Right atrium auricular region (tissue), 2 donors: ENCODE measurements at regions not wholly inside any gene's neighbourhood (a gene's known extent, or its start where the extent isn't known, plus 50 kb on each side); places are given as distances from the start of the nearest gene placed in this dataset.

ENCODE experiments used
- DNase-seq: peaks from one replicate; pipeline ENCODE4 v3.0.0-alpha.2; 2019; ENCODE audit warnings: low spot score
- H3K27ac ChIP-seq, 2 donors: fragments of 200-600 bp; sonication (generic); 1 replicate in 1 of 2; 2 replicates in 1 of 2; pipeline ENCODE4 v1.5.1; 2016 to 2019
- H3K27me3 ChIP-seq, 2 donors: fragments of 200-600 bp; sonication (generic); one replicate each; pipeline versions ENCODE4 v1.5.1 to v1.6.0; 2017 to 2019
- H3K36me3 ChIP-seq: fragments of 200-600 bp; sonication (generic); one replicate; pipeline ENCODE4 v1.5.1; 2016
- H3K4me1 ChIP-seq, 2 donors: fragments of 200-600 bp; sonication (generic); one replicate each; pipeline versions ENCODE4 v1.5.1 to v1.6.0; 2017 to 2019
- H3K4me3 ChIP-seq, 2 donors: fragments of 200-600 bp; sonication (generic); 1 replicate in 1 of 2; 2 replicates in 1 of 2; pipeline ENCODE4 v1.5.1; 2017 to 2019; ENCODE audit warnings: mild to moderate bottlenecking in 1 of 2, moderate library complexity in 1 of 2
- H3K9me3 ChIP-seq, 2 donors: fragments of 200-600 bp; sonication (generic); one replicate each; pipeline ENCODE4 v1.5.1; 2019
- TF ChIP-seq, protein P1 (sequence below), 2 donors: fragments of 200-600 bp; sonication (generic); IDR thresholded peaks; one replicate each; pipeline ENCODE4 v1.5.1; 2019; ENCODE audit warnings: antibody characterized with exemption in 2 of 2

DNA sequence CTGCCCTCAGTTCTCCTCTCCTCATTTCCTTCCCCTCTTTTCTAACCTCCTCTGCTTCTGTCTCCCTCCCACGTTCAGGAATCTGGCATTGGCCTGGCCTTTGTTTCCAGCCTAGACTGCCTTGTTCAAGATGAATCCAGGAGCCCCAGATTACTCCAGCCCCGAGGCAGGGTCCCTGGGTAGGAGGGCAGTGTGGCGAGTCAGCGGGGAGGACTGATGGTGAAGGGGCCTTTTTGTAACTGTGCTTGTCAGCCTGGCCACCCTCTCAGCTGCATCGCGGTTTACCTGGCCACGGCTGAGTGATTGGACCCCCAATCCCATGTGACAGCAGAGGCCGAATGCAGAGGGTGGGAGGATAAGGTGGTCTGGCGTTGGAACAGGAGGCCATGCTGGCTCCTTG, 96.1 kb upstream of the SHH start:
- no peaks in the 10 kb centered on the region for H3K27me3 ChIP-seq
- H3K36me3 ChIP-seq = no peaks in the 10 kb centered on the region
- TF ChIP-seq, protein P1, sequence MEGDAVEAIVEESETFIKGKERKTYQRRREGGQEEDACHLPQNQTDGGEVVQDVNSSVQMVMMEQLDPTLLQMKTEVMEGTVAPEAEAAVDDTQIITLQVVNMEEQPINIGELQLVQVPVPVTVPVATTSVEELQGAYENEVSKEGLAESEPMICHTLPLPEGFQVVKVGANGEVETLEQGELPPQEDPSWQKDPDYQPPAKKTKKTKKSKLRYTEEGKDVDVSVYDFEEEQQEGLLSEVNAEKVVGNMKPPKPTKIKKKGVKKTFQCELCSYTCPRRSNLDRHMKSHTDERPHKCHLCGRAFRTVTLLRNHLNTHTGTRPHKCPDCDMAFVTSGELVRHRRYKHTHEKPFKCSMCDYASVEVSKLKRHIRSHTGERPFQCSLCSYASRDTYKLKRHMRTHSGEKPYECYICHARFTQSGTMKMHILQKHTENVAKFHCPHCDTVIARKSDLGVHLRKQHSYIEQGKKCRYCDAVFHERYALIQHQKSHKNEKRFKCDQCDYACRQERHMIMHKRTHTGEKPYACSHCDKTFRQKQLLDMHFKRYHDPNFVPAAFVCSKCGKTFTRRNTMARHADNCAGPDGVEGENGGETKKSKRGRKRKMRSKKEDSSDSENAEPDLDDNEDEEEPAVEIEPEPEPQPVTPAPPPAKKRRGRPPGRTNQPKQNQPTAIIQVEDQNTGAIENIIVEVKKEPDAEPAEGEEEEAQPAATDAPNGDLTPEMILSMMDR (IDR thresholded peaks at IDR 0.05) = no peak
- no peak overlapping the region for H3K27ac ChIP-seq
- no peaks in the 10 kb centered on the region for H3K4me1 ChIP-seq
- DNase-seq = no peak
- H3K9me3 ChIP-seq = peaks cover 0 to 16% of the 10 kb centered on the region in 2 donors
- no peak overlapping the region for H3K4me3 ChIP-seq

DNA sequence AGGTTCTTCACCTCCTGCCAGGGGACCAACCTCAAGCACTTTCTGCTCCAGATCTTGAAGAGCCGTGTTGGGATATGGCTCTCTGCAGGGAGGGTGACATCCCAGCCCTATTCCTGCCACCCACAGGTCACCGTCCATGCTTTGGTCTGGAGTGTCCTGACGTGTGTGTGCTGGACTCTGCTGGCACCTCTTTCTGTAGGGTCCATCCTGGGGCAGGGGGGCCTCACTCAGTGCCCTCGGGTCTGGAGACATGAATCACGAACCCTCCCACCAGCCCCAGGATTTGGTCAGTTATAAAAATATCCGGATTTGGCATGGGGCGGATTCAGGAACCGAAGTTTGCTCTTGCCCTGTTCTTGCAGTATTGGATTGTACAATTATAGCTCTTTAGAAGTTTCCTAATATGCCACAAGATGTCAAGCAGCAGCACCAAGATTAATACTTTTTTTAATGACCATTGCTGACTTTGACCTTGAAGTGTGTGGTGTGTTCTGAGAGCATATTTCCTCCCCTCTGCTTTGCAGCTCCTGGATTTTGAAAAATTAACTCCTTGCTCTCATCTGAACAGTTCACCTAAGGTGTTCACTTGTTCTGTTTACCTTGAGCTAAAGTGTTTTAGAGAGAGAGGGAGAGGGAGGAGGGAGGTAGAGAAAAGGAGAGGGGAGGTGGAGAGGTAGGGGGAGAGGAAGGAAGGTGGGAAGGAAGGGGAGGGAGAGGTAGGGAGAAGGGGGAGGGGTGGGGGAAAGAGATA, 95.4 kb upstream of the SHH start:
- no peak for DNase-seq
- no peak overlapping the region for H3K4me3 ChIP-seq
- TF ChIP-seq, protein P1 (IDR thresholded peaks at IDR 0.05) = no peak
- no peaks in the 10 kb centered on the region for H3K4me1 ChIP-seq
- H3K27ac ChIP-seq = no peak overlapping the region
- H3K27me3 ChIP-seq = no peaks in the 10 kb centered on the region
- H3K36me3 ChIP-seq = no peaks in the 10 kb centered on the region
- H3K9me3 ChIP-seq = peaks cover 0 to 12% of the 10 kb centered on the region in 2 donors

DNA sequence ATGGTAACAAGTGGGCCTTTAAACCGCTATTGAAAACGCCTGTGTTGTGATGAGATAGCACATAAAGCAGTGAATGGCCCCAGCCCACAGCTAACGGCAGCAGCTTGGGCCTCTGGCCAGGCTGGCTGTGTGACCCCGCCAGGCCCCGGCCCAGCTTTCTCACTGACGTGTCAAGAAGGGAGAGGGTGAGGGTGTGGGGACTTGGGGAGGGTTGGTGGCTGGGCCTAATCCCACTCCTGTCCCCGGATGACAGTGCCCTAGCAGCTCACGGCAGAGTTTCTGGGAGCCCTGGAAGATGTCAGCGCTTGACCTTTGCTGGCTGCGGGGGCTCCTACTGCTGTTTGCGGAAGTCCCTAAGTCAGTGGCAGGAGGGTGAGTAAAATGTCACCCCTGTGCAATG, 88.9 kb upstream of the SHH start:
- Histone ChIP-seq H3K4me3 (no peak overlapping the region), H3K36me3 (no peaks in the 10 kb centered on the region), H3K9me3 (peaks cover 0 to 16% of the 10 kb centered on the region in 2 donors), H3K4me1 (no peaks in the 10 kb centered on the region), H3K27ac (no peak overlapping the region), H3K27me3 (no peaks in the 10 kb centered on the region)
- DNase-seq = no peak
- TF ChIP-seq, protein P1 (IDR thresholded peaks at IDR 0.05) = no peak

DNA sequence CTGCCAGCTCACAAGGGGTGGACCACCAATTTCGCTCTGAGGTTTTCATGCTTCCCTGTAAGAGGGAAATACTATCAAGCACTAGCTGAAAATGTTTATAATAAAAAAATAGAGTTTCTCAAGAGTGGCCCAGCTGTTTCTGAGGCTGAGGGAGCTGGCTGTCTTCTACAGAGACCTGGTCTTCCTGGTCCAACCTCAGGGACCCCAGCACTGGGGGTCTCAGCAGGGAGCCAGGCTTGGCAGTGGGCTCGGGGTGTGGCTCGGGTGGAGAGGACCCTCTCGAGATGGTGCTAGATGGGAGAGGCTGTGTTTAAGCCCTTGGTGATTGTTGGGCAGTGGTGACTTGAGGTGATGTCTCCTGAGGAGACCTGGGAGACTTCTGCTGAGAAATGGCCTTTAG, 87.3 kb upstream of the SHH start:
- peaks cover 0 to 16% of the 10 kb centered on the region in 2 donors for H3K9me3 ChIP-seq
- H3K27me3 ChIP-seq = no peaks in the 10 kb centered on the region
- no peaks in the 10 kb centered on the region for H3K4me1 ChIP-seq
- TF ChIP-seq, protein P1 (IDR thresholded peaks at IDR 0.05) = no peak
- DNase-seq = no peak
- no peaks in the 10 kb centered on the region for H3K36me3 ChIP-seq
- H3K27ac ChIP-seq = no peak overlapping the region
- H3K4me3 ChIP-seq = no peak overlapping the region

DNA sequence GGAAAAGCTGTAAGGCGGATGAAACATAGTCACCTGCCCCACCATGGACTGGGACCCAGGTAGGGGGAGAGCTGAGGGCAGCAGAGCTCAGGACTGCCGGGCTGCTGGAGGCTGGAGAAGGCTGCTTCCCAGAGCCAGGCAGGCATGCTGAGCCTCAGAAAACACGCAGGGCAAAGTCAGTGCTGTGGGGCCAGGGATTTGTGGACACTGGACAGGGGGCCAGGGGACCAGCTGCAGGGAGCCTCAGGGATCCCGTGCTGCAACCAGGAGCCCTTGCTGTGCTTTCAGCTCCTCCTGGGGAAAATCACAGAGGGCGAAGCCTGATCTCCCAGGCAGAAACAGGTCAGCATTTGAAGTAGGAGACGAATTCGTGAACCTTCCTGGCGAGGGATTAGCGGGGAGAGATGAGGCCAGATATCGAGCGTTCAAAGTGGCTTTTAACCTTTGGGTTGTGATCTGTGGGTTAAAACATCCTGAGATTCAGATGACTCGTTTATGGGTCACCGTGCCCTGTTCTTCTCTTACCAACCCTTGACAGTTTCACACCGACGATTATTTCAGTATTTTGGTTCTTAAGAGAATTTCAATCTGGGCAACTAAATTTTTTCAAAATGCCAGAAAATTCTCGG, 85.6 kb upstream of the SHH start:
- Histone ChIP-seq H3K9me3 (peaks cover 0 to 16% of the 10 kb centered on the region in 2 donors), H3K27ac (no peak overlapping the region), H3K36me3 (no peaks in the 10 kb centered on the region), H3K27me3 (no peaks in the 10 kb centered on the region), H3K4me3 (no peak overlapping the region), H3K4me1 (no peaks in the 10 kb centered on the region)
- TF ChIP-seq, protein P1 (IDR thresholded peaks at IDR 0.05) = no peak
- no peak for DNase-seq
